HEK293 (cell line): ENCODE measurements at regions not wholly inside any gene's neighbourhood (a gene's known extent, or its start where the extent isn't known, plus 50 kb on each side); places are given as distances from the start of the nearest gene placed in this dataset.

Source experiments
- CTCF ChIA-PET: fragments of 350-600 bp; formaldehyde crosslinking; extraction: SDS; loops from one replicate; lab custom pipeline; 2021; ENCODE audit warnings: antibody characterized with exemption; lab: Yijun Ruan, JAX
- POLR2A ChIA-PET: fragments of 300-600 bp; formaldehyde crosslinking; extraction: SDS; loops from one replicate; lab custom pipeline; 2020; ENCODE audit warnings: antibody characterized with exemption, inconsistent platforms; lab: Yijun Ruan, JAX
- H3K27ac ChIP-seq: fragments of 200-500 bp; sonication (Bioruptor generic); 2 replicates; pipeline ENCODE4 v1.5.1; 2014; ENCODE audit warnings: low read depth, low read length, control low read depth, inconsistent platforms; ENCODE audit errors: extremely low read depth
- H3K36me3 ChIP-seq, 2 experiments: fragments of 200-500 bp in 1 of 2; sonication (Bioruptor generic) in 1 of 2; 1 replicate in 1 of 2; 2 replicates in 1 of 2; pipeline ENCODE4 v1.5.1; 2014 to 2017; ENCODE audit warnings: inconsistent platforms in 2 of 2, low read length in 2 of 2; ENCODE audit not compliant: control insufficient read depth in 2 of 2, insufficient read depth in 1 of 2
- H3K4me1 ChIP-seq: fragments of 200-500 bp; sonication (Bioruptor generic); 2 replicates; pipeline ENCODE4 v1.5.1; 2014; ENCODE audit warnings: mild to moderate bottlenecking, low read length, inconsistent platforms; ENCODE audit not compliant: control insufficient read depth, insufficient read depth
- H3K4me3 ChIP-seq: 2 replicates; pipeline ENCODE4 v1.5.1; 2011; ENCODE audit warnings: low read depth, mild to moderate bottlenecking, control low read depth, low read length, moderate library complexity
- H3K9me3 ChIP-seq: fragments of 200-500 bp; sonication (Bioruptor generic); 2 replicates; pipeline ENCODE4 v1.5.1; 2014; ENCODE audit warnings: low read depth, low read length, inconsistent platforms; ENCODE audit not compliant: control insufficient read depth, insufficient read depth
- PRDM4 ChIP-seq: fragments of 450-650 bp; formaldehyde crosslinking; IDR thresholded peaks from 2 replicates; pipeline ENCODE4 v1.5.1; 2017; ENCODE audit warnings: missing biosample characterization, missing genetic modification characterization
- REST ChIP-seq: fragments of 450-650 bp; formaldehyde crosslinking; IDR thresholded peaks from 2 replicates; pipeline ENCODE4 v1.5.1; 2016; ENCODE audit warnings: missing biosample characterization, missing genetic modification characterization
- SCRT1 ChIP-seq: fragments of 450-650 bp; formaldehyde crosslinking; IDR thresholded peaks from 2 replicates; pipeline ENCODE4 v1.5.1; 2016; ENCODE audit warnings: missing biosample characterization, missing genetic modification characterization, borderline replicate concordance
- ZNF10 ChIP-seq: fragments of 450-650 bp; formaldehyde crosslinking; IDR thresholded peaks from 2 replicates; pipeline ENCODE4 v1.5.1; 2017; ENCODE audit warnings: missing biosample characterization, missing genetic modification characterization
- ZNF18 ChIP-seq: fragments of 450-650 bp; formaldehyde crosslinking; IDR thresholded peaks from 2 replicates; pipeline ENCODE4 v1.5.1; 2016; ENCODE audit warnings: missing biosample characterization, missing genetic modification characterization
- ZNF2 ChIP-seq: fragments of 450-650 bp; formaldehyde crosslinking; IDR thresholded peaks from 2 replicates; pipeline ENCODE4 v1.5.1; 2016; ENCODE audit warnings: missing biosample characterization, missing genetic modification characterization
- ZNF416 ChIP-seq: fragments of 450-650 bp; formaldehyde crosslinking; IDR thresholded peaks from 2 replicates; pipeline ENCODE4 v1.5.1; 2016; ENCODE audit warnings: missing biosample characterization, missing genetic modification characterization
- ZNF654 ChIP-seq: fragments of 450-650 bp; formaldehyde crosslinking; IDR thresholded peaks from 2 replicates; pipeline ENCODE4 v1.5.1; 2016; ENCODE audit warnings: low read depth, missing biosample characterization, missing genetic modification characterization

GRCh38 chr20:11431621-11432020 is 486.1 kb upstream of the BTBD3 start:
- CTCF ChIA-PET: no interaction called here
- Histone ChIP-seq H3K9me3 (no peaks in the 10 kb centered on the region), H3K36me3 (no peaks in the 10 kb centered on the region), H3K4me1 (no peaks in the 10 kb centered on the region), H3K4me3 (no peak overlapping the region), H3K27ac (no peak overlapping the region)
- no peak for TF ChIP-seq PRDM4 (tag by site-specific recombination)
- POLR2A ChIA-PET: interaction anchor here (0.9 kb wide), 1 partner anchor 40 kb away, joined by 5 read pairs; no protein-coding TSS in a partner anchor

- CTCF ChIA-PET: interaction anchor here (0.6 kb wide), 1 partner anchor 231 kb away, joined by 3 read pairs; no protein-coding TSS in a partner anchor
- H3K4me3 ChIP-seq: no peak overlapping the region
These were observed 485.3 kb upstream of the BTBD3 start for GRCh38 chr20:11432407-11432806.

More at GRCh38 chr20:11432407-11432806, 485.3 kb upstream of the BTBD3 start:
- H3K4me1 ChIP-seq: no peaks in the 10 kb centered on the region
- POLR2A ChIA-PET: interaction anchor here (0.9 kb wide), 1 partner anchor 40 kb away, joined by 5 read pairs; no protein-coding TSS in a partner anchor
- TF ChIP-seq REST (tag by site-specific recombination) (no peak), ZNF2 (no peak), PRDM4 (tag by site-specific recombination) (no peak), ZNF18 (tag by site-specific recombination) (no peak), ZNF416 (no peak), ZNF10 (tag by site-specific recombination) (no peak), ZNF654 (tag by site-specific recombination) (no peak), SCRT1 (no peak)
- TF ChIP-seq, all 188 proteins: peak for 0
- no peaks in the 10 kb centered on the region for H3K36me3 ChIP-seq
- H3K27ac ChIP-seq: no peak overlapping the region
- no peaks in the 10 kb centered on the region; the same call in 1 of the 2 replicates for H3K9me3 ChIP-seq
